HG02759 (cell line): ENCODE measurements at regions not wholly inside any gene's neighbourhood (a gene's known extent, or its start where the extent isn't known, plus 50 kb on each side); places are given as distances from the start of the nearest gene placed in this dataset.

Experiments
- ATAC-seq: cut with Tn5 transposase; IDR thresholded peaks from one replicate; pipeline ENCODE4 v1.9.1; 2021; ENCODE audit warnings: mild to moderate bottlenecking, moderate library complexity; ENCODE audit not compliant: unreplicated experiment

- no peak for ATAC-seq
Measured at GRCh38 chr13:99717959-99718674, 216.8 kb downstream of the TM9SF2 start.

- ATAC-seq: no peak
Measured at GRCh38 chr13:99709134-99709533, 207.9 kb downstream of the TM9SF2 start.

- no peak for ATAC-seq
Measured at GRCh38 chr13:99704390-99704789, 203.1 kb downstream of the TM9SF2 start.

GRCh38 chr13:99703908-99704307 lies 202.6 kb downstream of the TM9SF2 start:
- no peak for ATAC-seq

GRCh38 chr13:99702687-99703319 lies 201.5 kb downstream of the TM9SF2 start:
- ATAC-seq: no peak

- ATAC-seq: no peak
Measured at GRCh38 chr13:99700468-99700867, 199.2 kb downstream of the TM9SF2 start.

- no peak for ATAC-seq
Measured at GRCh38 chr13:99698816-99699099, 197.5 kb downstream of the TM9SF2 start.

GRCh38 chr13:99698010-99698815 lies 196.9 kb downstream of the TM9SF2 start:
- no peak for ATAC-seq

- no peak for ATAC-seq
Measured at GRCh38 chr13:99695857-99696256, 194.6 kb downstream of the TM9SF2 start.

GRCh38 chr13:99693852-99694611 lies 192.8 kb downstream of the TM9SF2 start:
- no peak for ATAC-seq

- ATAC-seq: no peak
Measured at GRCh38 chr13:99693351-99693750, 192.1 kb downstream of the TM9SF2 start.

GRCh38 chr13:99692854-99693253 lies 191.6 kb downstream of the TM9SF2 start:
- ATAC-seq: no peak

GRCh38 chr13:99691552-99691951 lies 190.3 kb downstream of the TM9SF2 start:
- ATAC-seq: no peak

- ATAC-seq: no peak
Measured at GRCh38 chr13:99690426-99691174, 189.3 kb downstream of the TM9SF2 start.

- no peak for ATAC-seq
Measured at GRCh38 chr13:99689955-99690354, 188.7 kb downstream of the TM9SF2 start.

- ATAC-seq: no peak
Measured at GRCh38 chr13:99688776-99689175, 187.5 kb downstream of the TM9SF2 start.

- ATAC-seq: no peak
Measured at GRCh38 chr13:99687723-99688397, 186.6 kb downstream of the TM9SF2 start.

GRCh38 chr13:99686944-99687411 lies 185.7 kb downstream of the TM9SF2 start:
- ATAC-seq: no peak

GRCh38 chr13:99686157-99686572 lies 184.9 kb downstream of the TM9SF2 start:
- no peak for ATAC-seq

- ATAC-seq: no peak
Measured at GRCh38 chr13:99681695-99682094, 180.4 kb downstream of the TM9SF2 start.
